Heart right ventricle (tissue), 16 donors: ENCODE measurements at regions not wholly inside any gene's neighbourhood (a gene's known extent, or its start where the extent isn't known, plus 50 kb on each side); places are given as distances from the start of the nearest gene placed in this dataset.

ENCODE experiments used
- ATAC-seq, 8 donors: fragments of 200-7000 bp; cut with Tn5 transposase; one replicate each; pipeline ENCODE4 v1.9.1; 2020; ENCODE audit warnings: mild to moderate bottlenecking in 8 of 8, moderate library complexity in 8 of 8, moderate number of reproducible peaks in 1 of 8
- DNase-seq, 2 donors: peaks; one replicate each; pipeline ENCODE4 v3.0.0-alpha.2; 2020
- H3K27ac ChIP-seq, 10 donors: fragments of 200-600 bp; sonication (generic) in 2 of 10; one replicate each; pipeline versions ENCODE4 v1.5.0 to v1.8.0; 2020 to 2022; ENCODE audit warnings: mild to moderate bottlenecking in 3 of 10
- H3K27me3 ChIP-seq, 7 donors: fragments of 200-600 bp; one replicate each; pipeline ENCODE4 v1.8.0; 2021 to 2022; ENCODE audit warnings: mild to moderate bottlenecking in 2 of 7
- H3K36me3 ChIP-seq, 9 donors: fragments of 200-600 bp; sonication (generic) in 1 of 9; one replicate each; pipeline versions ENCODE4 v1.5.0 to v1.8.0; 2020 to 2022; ENCODE audit warnings: mild to moderate bottlenecking in 2 of 9
- H3K4me1 ChIP-seq, 9 donors: fragments of 200-600 bp; sonication (generic) in 1 of 9; one replicate each; pipeline versions ENCODE4 v1.5.0 to v1.8.0; 2020 to 2022; ENCODE audit warnings: mild to moderate bottlenecking in 4 of 9
- H3K4me3 ChIP-seq, 10 donors: fragments of 200-600 bp; sonication (generic) in 2 of 10; one replicate each; pipeline versions ENCODE4 v1.5.0 to v1.8.0; 2020 to 2022; ENCODE audit warnings: mild to moderate bottlenecking in 7 of 10, moderate library complexity in 2 of 10
- H3K9me3 ChIP-seq, 11 donors: fragments of 200-600 bp in 10 of 11; sonication (generic) in 2 of 11; one replicate each; pipeline versions ENCODE4 v1.5.0 to v1.8.0; 2013 to 2022; ENCODE audit warnings: mild to moderate bottlenecking in 2 of 11, control low read depth in 1 of 11, moderate library complexity in 1 of 11
- WGBS, 2 donors: extraction: QIAGEN DNeasy Blood & Tissue Kit; methylation state at CpG; one replicate each; pipeline ENCODE4 v1.1.7; 2013; ENCODE audit warnings: inconsistent platforms in 1 of 2; 5-methylcytosine and 5-hydroxymethylcytosine counted together
- intact Hi-C, 10 donors: fragments of 100-400 bp; cut with DNase I; formaldehyde crosslinking; loops; one replicate each; pipeline versions ENCODE4 v1.11.1 to v1.14.2; 2022
- TF ChIP-seq, protein P1 (sequence below), 9 donors: fragments of 200-600 bp; sonication (generic) in 2 of 9; IDR thresholded peaks; one replicate each; pipeline versions ENCODE4 v1.5.0 to v1.8.0; 2021 to 2022; ENCODE audit warnings: antibody characterized with exemption in 9 of 9, mild to moderate bottlenecking in 5 of 9, moderate library complexity in 1 of 9
- donor health status: Arrhythmogenic right ventricular cardiomyopathy.
- donor health status: ischemic (EF 13 %, LVEDD 7.1; RV severe dilation, severe dysfunction).
- donor health status: healthy with polysubstance abuse.
- donor health status: DM: no; HTN: yes; CAD: no.
- donor health status: DM: no; HTN: no; CAD: no.
- donor health status: ischemic (EF 25% LVEDD 6.9; RV normal size, moderate dysfunction).
- donor health status: ischemic (EF 25% LVEDD 5.7; RV mildly dilated, moderate dysfunction).
- donor health status: healthy.
- donor health status: DM: yes; HTN: yes; CAD: no.
- donor health status: Ischemic cardiomyopathy.
- donor health status: ischemic (EF 35%, LVEDD 5.7; RV mildly dilated, moderate dysfunction).
- donor health status: nonischemic (EF 11% LVEDD 7.7; RV severe dilation, severe dysfunction).
- donor health status: DM: yes; HTN: yes; CAD: no.
- donor health status: PGD.
- donor health status: ischemic (EF 29% LVEDD 5.4; RV normal size, mild dysfunction).
- donor health status: nonischemic (EF 23%, LVEDD 6.1; RV moderate dilation, normal function).

DNA sequence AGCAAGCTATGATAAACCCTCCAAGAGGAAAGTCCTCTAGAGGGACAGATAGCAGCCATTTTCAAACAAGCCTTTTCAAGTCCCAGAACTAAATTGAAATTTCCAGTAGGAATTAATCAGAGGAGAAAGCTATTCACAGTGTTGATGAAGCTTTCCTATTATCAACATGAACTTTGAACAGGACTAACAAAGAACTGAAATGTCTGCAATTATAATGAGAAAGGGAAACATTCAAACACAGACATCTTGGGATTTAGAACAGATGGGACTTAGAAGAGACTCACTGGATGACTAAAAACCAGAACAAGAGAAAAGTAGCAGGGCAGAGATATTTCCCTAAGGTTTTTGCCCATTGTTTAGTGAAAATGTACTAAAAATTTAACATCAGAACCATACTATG is 622.1 kb upstream of the UBE2E2 start:
- intact Hi-C loops: no loop called here
- no peak overlapping the region for H3K27ac ChIP-seq

GRCh38 chr3:22582266-22582665 is 620.9 kb upstream of the UBE2E2 start:
- TF ChIP-seq, protein P1, sequence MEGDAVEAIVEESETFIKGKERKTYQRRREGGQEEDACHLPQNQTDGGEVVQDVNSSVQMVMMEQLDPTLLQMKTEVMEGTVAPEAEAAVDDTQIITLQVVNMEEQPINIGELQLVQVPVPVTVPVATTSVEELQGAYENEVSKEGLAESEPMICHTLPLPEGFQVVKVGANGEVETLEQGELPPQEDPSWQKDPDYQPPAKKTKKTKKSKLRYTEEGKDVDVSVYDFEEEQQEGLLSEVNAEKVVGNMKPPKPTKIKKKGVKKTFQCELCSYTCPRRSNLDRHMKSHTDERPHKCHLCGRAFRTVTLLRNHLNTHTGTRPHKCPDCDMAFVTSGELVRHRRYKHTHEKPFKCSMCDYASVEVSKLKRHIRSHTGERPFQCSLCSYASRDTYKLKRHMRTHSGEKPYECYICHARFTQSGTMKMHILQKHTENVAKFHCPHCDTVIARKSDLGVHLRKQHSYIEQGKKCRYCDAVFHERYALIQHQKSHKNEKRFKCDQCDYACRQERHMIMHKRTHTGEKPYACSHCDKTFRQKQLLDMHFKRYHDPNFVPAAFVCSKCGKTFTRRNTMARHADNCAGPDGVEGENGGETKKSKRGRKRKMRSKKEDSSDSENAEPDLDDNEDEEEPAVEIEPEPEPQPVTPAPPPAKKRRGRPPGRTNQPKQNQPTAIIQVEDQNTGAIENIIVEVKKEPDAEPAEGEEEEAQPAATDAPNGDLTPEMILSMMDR (IDR thresholded peaks at IDR 0.05): no peak
- Histone ChIP-seq H3K27ac (no peak overlapping the region), H3K4me1 (no peaks in the 10 kb centered on the region), H3K36me3 (no peaks in the 10 kb centered on the region), H3K4me3 (no peak overlapping the region), H3K9me3 (no peaks in the 10 kb centered on the region), H3K27me3 (peaks cover 0 to 13% (median 0%) of the 10 kb centered on the region in 7 donors)
- DNase-seq (no peak), ATAC-seq (no peak)
- intact Hi-C loops: no loop called here
- WGBS, 2 donors: 24 to 38% methylated on average over 1 of the region's 1 CpG

More for the DNA sequence above, 622.1 kb upstream of the UBE2E2 start:
- peaks cover 0 to 13% (median 0%) of the 10 kb centered on the region in 7 donors for H3K27me3 ChIP-seq
- ATAC-seq (no peak), DNase-seq (no peak)
- H3K4me3 ChIP-seq: no peak overlapping the region
- TF ChIP-seq, protein P1 (IDR thresholded peaks at IDR 0.05): no peak
- no peaks in the 10 kb centered on the region for H3K9me3 ChIP-seq
- no peaks in the 10 kb centered on the region for H3K36me3 ChIP-seq
- H3K4me1 ChIP-seq: no peaks in the 10 kb centered on the region

DNA sequence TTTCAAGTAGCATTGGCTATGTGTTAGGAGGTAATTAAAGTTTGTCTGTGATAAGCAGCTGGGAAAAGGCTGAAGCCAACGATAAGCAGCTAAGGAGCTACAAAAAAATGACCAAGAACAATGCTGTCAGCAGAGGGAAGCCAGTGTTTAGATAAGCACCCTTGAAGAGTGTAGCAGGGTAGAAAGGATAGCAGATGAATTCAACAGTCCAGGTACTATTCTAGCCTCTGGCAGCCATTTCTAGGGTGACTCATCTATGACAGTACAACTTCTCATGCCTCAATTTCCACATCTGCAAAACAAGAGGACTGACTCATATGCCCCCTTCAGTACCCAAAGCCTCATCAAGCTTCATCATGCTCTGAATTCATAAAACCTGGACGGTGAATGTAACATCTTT is 617.6 kb upstream of the UBE2E2 start:
- TF ChIP-seq, protein P1 (IDR thresholded peaks at IDR 0.05): no peak
- 44 to 49% methylated on average over 2 of the region's 2 CpGs for WGBS, 2 donors
- no peak for ATAC-seq

GRCh38 chr3:22585911-22586310 is 617.2 kb upstream of the UBE2E2 start:
- H3K27ac ChIP-seq: no peak overlapping the region

More for the DNA sequence above, 617.6 kb upstream of the UBE2E2 start:
- Histone ChIP-seq H3K4me3 (no peak overlapping the region), H3K36me3 (no peaks in the 10 kb centered on the region), H3K27me3 (peaks cover 0 to 13% (median 0%) of the 10 kb centered on the region in 7 donors), H3K27ac (no peak overlapping the region), H3K9me3 (no peaks in the 10 kb centered on the region), H3K4me1 (no peaks in the 10 kb centered on the region)
- no peak for DNase-seq
- intact Hi-C loops: no loop called here

More at GRCh38 chr3:22585911-22586310, 617.2 kb upstream of the UBE2E2 start:
- DNase-seq: no peak
- ATAC-seq: no peak
- H3K4me3 ChIP-seq: no peak overlapping the region
- TF ChIP-seq, protein P1 (IDR thresholded peaks at IDR 0.05): no peak
- 74 to 79% methylated on average over 2 of the region's 2 CpGs for WGBS, 2 donors
- no peaks in the 10 kb centered on the region for H3K4me1 ChIP-seq
- intact Hi-C loops: no loop called here
- no peaks in the 10 kb centered on the region for H3K36me3 ChIP-seq
- no peaks in the 10 kb centered on the region for H3K9me3 ChIP-seq
- H3K27me3 ChIP-seq: peaks cover 0 to 13% (median 0%) of the 10 kb centered on the region in 7 donors
